ENCODE measurements at regions not wholly inside any gene's neighbourhood (a gene's known extent, or its start where the extent isn't known, plus 50 kb on each side); places are given as distances from the start of the nearest gene placed in this dataset.

DNA sequence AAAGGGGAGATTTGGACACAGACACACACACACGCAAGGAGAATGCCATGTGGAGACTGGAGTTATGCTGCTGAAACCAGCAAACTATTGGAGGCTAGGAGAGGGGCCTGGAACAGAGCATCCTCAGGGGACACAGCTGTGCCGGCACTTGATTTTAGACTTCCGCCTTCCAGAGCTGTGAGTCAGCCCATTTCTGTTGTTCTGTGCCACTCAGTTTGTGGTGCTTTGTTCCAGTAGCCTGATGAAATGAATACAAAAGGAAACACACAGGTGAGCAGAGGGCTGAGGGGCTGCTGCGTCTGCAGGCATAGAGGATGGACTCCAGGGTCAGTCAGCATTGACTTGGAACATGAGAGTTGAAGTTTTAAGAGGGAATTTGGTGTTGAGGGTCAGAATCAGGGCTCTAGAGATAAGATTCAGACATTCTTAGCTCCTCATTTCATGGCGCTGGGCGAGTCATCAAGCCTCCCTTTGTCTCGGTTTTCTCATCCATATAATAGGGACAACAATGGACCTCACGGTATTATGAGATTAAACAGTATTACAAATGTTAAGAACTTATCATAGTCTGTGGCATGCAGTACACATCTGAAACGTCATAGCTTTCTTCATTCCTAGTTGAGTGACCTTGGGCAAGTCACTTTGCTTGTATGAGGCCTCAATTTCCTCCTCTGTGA is 191.0 kb downstream of the MIAT start:
- no peaks in the 10 kb centered on the region for H3K4me1 ChIP-seq
- DNase-seq (ENCODE audit: low spot score): peak; percentile 58
- H3K27ac ChIP-seq: no peak overlapping the region
- H3K36me3 ChIP-seq: no peaks in the 10 kb centered on the region
- TF ChIP-seq, protein P1, sequence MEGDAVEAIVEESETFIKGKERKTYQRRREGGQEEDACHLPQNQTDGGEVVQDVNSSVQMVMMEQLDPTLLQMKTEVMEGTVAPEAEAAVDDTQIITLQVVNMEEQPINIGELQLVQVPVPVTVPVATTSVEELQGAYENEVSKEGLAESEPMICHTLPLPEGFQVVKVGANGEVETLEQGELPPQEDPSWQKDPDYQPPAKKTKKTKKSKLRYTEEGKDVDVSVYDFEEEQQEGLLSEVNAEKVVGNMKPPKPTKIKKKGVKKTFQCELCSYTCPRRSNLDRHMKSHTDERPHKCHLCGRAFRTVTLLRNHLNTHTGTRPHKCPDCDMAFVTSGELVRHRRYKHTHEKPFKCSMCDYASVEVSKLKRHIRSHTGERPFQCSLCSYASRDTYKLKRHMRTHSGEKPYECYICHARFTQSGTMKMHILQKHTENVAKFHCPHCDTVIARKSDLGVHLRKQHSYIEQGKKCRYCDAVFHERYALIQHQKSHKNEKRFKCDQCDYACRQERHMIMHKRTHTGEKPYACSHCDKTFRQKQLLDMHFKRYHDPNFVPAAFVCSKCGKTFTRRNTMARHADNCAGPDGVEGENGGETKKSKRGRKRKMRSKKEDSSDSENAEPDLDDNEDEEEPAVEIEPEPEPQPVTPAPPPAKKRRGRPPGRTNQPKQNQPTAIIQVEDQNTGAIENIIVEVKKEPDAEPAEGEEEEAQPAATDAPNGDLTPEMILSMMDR (IDR thresholded peaks at IDR 0.05): no peak
- H3K9me3 ChIP-seq: no peaks in the 10 kb centered on the region
- no peak overlapping the region for H3K4me3 ChIP-seq
- H3K27me3 ChIP-seq: no peaks in the 10 kb centered on the region

DNA sequence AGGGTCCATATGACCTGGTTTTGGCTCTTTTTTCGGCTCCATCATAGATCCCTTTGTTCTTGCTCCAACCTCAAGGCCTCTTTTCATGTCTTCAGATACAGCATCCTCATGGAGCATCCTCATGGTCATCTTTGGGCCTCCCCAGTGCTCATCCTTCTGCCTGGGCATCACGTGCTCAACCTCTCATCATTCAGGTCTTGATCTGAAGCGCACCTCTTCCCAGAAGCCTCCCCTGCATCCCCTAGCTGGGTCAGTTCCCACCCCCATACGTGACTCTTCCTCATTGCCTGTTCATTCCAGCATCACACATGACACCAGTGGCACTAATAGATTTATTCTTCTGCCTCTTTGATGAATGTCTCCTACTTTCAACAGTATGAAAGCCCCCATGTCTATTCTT is 192.2 kb downstream of the MIAT start:
- no peak overlapping the region for H3K4me3 ChIP-seq
- TF ChIP-seq, protein P1 (IDR thresholded peaks at IDR 0.05): no peak
- H3K27me3 ChIP-seq: no peaks in the 10 kb centered on the region
- H3K9me3 ChIP-seq: no peaks in the 10 kb centered on the region
- H3K36me3 ChIP-seq: no peaks in the 10 kb centered on the region
- DNase-seq (ENCODE audit: low spot score): peak; percentile 2
- H3K27ac ChIP-seq: no peak overlapping the region
- H3K4me1 ChIP-seq: no peaks in the 10 kb centered on the region

DNA sequence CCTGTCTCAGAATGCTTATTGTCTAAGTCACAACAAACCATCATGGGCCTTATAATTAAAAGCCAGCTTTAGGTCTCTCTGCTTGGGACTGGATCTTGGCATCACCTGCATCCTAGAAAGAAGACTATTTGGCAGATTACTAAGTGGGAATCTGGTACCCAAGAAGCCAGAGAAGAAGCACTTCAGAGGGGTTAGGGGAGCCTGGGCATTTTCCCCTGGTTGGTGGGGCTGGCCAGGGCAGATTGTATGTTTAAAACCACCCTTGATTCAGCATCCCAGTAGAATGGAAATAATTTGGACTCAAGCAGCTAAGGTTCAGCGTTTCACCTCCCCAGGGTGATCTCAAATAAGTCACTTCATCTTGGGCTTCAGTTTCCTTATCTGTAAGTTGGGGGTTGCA is 193.7 kb downstream of the MIAT start:
- no peaks in the 10 kb centered on the region for H3K36me3 ChIP-seq
- peak; percentile 18 for DNase-seq (ENCODE audit: low spot score)
- no peaks in the 10 kb centered on the region for H3K4me1 ChIP-seq
- H3K27me3 ChIP-seq: no peaks in the 10 kb centered on the region
- H3K27ac ChIP-seq: no peak overlapping the region
- H3K9me3 ChIP-seq: no peaks in the 10 kb centered on the region
- no peak overlapping the region for H3K4me3 ChIP-seq
- TF ChIP-seq, protein P1 (IDR thresholded peaks at IDR 0.05): no peak

DNA sequence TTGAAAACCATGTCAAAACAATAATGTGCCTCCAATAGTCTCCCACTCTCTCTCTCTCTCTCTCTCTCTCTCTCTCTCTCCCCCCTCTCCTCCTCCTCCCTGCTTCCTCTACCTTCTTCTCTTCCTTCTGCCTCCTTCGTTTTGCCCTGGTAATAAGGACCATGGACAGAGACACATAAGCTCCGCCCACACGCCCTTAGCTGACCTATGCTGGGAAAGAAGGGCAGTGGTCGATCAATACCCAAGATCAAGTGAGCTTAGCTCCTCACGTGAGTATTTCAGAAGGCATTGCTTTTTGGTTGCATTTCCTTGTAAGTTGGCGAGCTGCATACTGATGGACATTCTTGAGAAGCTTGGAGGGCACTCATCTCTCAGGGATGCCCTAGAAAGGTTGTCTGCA is 194.8 kb downstream of the MIAT start:
- H3K9me3 ChIP-seq: no peaks in the 10 kb centered on the region
- DNase-seq (ENCODE audit: low spot score): peak; percentile 13
- H3K27ac ChIP-seq: no peak overlapping the region
- TF ChIP-seq, protein P1 (IDR thresholded peaks at IDR 0.05): no peak
- no peaks in the 10 kb centered on the region for H3K36me3 ChIP-seq
- no peaks in the 10 kb centered on the region for H3K4me1 ChIP-seq
- H3K4me3 ChIP-seq: no peak overlapping the region
- no peaks in the 10 kb centered on the region for H3K27me3 ChIP-seq

DNA sequence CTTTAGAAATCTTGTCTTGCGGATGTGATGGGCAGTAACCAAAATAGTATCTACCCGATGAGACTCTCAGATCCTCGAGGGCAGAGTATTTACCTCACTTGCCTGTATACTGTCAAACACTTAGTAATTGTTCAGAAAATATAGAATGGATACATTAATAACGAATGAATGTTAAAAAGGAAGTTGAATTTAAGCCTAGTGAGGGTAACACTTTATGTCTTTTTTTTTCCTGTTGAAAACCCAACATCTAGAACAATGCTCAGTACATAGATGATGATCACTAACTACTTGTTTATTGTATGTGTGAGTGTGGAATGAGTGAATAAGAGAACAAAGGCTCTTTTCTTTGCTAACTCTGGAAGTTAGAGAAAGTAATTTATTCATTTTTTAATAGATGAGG is 195.7 kb downstream of the MIAT start:
- H3K27ac ChIP-seq: no peak overlapping the region
- TF ChIP-seq, protein P1 (IDR thresholded peaks at IDR 0.05): no peak
- H3K36me3 ChIP-seq: no peaks in the 10 kb centered on the region
- no peaks in the 10 kb centered on the region for H3K9me3 ChIP-seq
- H3K4me1 ChIP-seq: no peaks in the 10 kb centered on the region
- DNase-seq (ENCODE audit: low spot score): no peak
- H3K4me3 ChIP-seq: no peak overlapping the region
- H3K27me3 ChIP-seq: no peaks in the 10 kb centered on the region

DNA sequence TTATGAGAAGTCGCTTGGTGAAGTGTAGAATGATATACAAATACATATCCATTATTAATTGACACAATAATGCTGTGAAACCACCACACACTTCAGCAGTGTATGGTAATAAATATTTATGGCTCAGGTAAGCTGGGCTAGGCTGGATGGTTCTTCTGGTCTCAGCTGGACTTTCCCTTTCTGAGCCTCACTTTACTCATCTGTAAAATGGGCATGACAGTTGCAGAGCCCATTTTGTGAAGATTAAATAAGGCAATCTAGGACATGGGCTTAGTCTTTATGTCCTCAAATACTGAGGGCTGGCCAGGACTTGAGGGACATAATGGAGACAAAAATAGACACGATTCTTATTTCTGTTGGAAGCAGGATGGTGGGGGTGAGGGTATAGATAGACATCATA is 196.1 kb downstream of the MIAT start:
- Histone ChIP-seq H3K27ac (no peak overlapping the region), H3K9me3 (no peaks in the 10 kb centered on the region), H3K36me3 (no peaks in the 10 kb centered on the region), H3K27me3 (no peaks in the 10 kb centered on the region), H3K4me1 (no peaks in the 10 kb centered on the region), H3K4me3 (no peak overlapping the region)
- TF ChIP-seq, protein P1 (IDR thresholded peaks at IDR 0.05): no peak
- DNase-seq (ENCODE audit: low spot score): peak; percentile 1

Measured in right atrium auricular region (tissue), 2 donors.